ENCODE measurements at regions not wholly inside any gene's neighbourhood (a gene's known extent, or its start where the extent isn't known, plus 50 kb on each side); places are given as distances from the start of the nearest gene placed in this dataset.
"Not testable (repeated sequence)": the region's sequence is repeated elsewhere in the genome, so short reads cannot be mapped to it uniquely, and the experiment has no call there.

- no peak for DNase-seq
Measured at GRCh38 chr4:79739912-79740311, 331.9 kb upstream of the GK2 start.

GRCh38 chr4:79723507-79723906, 315.5 kb upstream of the GK2 start:
- DNase-seq: no peak

GRCh38 chr4:79700356-79700755, 292.3 kb upstream of the GK2 start:
- no peak for DNase-seq

- DNase-seq: no peak
Measured at GRCh38 chr4:79697444-79697843, 289.4 kb upstream of the GK2 start.

- not testable (repeated sequence) for DNase-seq
Measured at GRCh38 chr4:79696534-79696933, 288.5 kb upstream of the GK2 start.

GRCh38 chr4:79695848-79696247, 287.8 kb upstream of the GK2 start:
- DNase-seq: no peak

GRCh38 chr4:79689740-79690139, 281.7 kb upstream of the GK2 start:
- DNase-seq: no peak

- DNase-seq: no peak
Measured at GRCh38 chr4:79688691-79689090, 280.7 kb upstream of the GK2 start.

GRCh38 chr4:79687006-79687405, 279.0 kb upstream of the GK2 start:
- DNase-seq: no peak

GRCh38 chr4:79685542-79685941, 277.5 kb upstream of the GK2 start:
- DNase-seq: no peak

- DNase-seq: no peak
Measured at GRCh38 chr4:79684516-79684915, 276.5 kb upstream of the GK2 start.

- DNase-seq: no peak
Measured at GRCh38 chr4:79682801-79683530, 274.9 kb upstream of the GK2 start.

GRCh38 chr4:79682161-79682560, 274.1 kb upstream of the GK2 start:
- DNase-seq: no peak

GRCh38 chr4:79679859-79680258, 271.8 kb upstream of the GK2 start:
- DNase-seq: peak; percentile 56

- DNase-seq: peak; percentile 81
Measured at GRCh38 chr4:79678472-79679202, 270.6 kb upstream of the GK2 start.

- no peak for DNase-seq
Measured at GRCh38 chr4:79676705-79677104, 268.7 kb upstream of the GK2 start.

GRCh38 chr4:79674906-79675305, 266.9 kb upstream of the GK2 start:
- not testable (repeated sequence) for DNase-seq

GRCh38 chr4:79673898-79674297, 265.9 kb upstream of the GK2 start:
- DNase-seq: peak; percentile 20

- DNase-seq: no peak
Measured at GRCh38 chr4:79673377-79673776, 265.3 kb upstream of the GK2 start.

GRCh38 chr4:79666875-79667274, 258.8 kb upstream of the GK2 start:
- DNase-seq: no peak

- no peak for DNase-seq
Measured at GRCh38 chr4:79666112-79666511, 258.1 kb upstream of the GK2 start.

- no peak for DNase-seq
Measured at GRCh38 chr4:79663865-79664264, 255.8 kb upstream of the GK2 start.

GRCh38 chr4:79663141-79663540, 255.1 kb upstream of the GK2 start:
- DNase-seq: no peak

GRCh38 chr4:79662651-79663050, 254.6 kb upstream of the GK2 start:
- DNase-seq: peak; percentile 67

- no peak for DNase-seq
Measured at GRCh38 chr4:79661196-79661595, 253.2 kb upstream of the GK2 start.
